ENCODE measurements at regions not wholly inside any gene's neighbourhood (a gene's known extent, or its start where the extent isn't known, plus 50 kb on each side); places are given as distances from the start of the nearest gene placed in this dataset.
"Not testable (repeated sequence)": the region's sequence is repeated elsewhere in the genome, so short reads cannot be mapped to it uniquely, and the experiment has no call there.

GRCh38 chr2:18267501-18267900 lies 293.0 kb downstream of the RDH14 start:
- Histone ChIP-seq H4K20me1 (ENCODE audit: insufficient read depth, low read length) (no peaks in the 10 kb centered on the region), H3K4me1 (ENCODE audit: insufficient read depth, low read length, severe bottlenecking) (no peaks in the 10 kb centered on the region), H3K27ac (ENCODE audit: low read depth, low read length, poor library complexity, severe bottlenecking) (no peak overlapping the region), H3F3A (ENCODE audit: insufficient read depth, low read length) (no peaks in the 10 kb centered on the region), H3K4me2 (ENCODE audit: low read length) (no peak overlapping the region), H2AFZ (ENCODE audit: low read length) (no peak overlapping the region), H3K79me2 (ENCODE audit: insufficient read depth, low read length) (no peaks in the 10 kb centered on the region), H3K27me3 (ENCODE audit: insufficient read depth, low read length) (no peaks in the 10 kb centered on the region), H3K9me3 (ENCODE audit: low read length) (no peaks in the 10 kb centered on the region), H3K9ac (ENCODE audit: low read length) (no peak overlapping the region), H3K36me3 (ENCODE audit: insufficient read depth, low read length) (no peaks in the 10 kb centered on the region), H3K4me3 (ENCODE audit: low read depth, low read length, poor library complexity, severe bottlenecking) (no peak overlapping the region), H3K9me2 (ENCODE audit: low read depth, low read length) (no peaks in the 10 kb centered on the region)
- no peak for TF ChIP-seq EZH2 (IDR thresholded peaks at IDR 0.05; ENCODE audit: borderline replicate concordance, low read length)
- TF ChIP-seq CTCF (IDR thresholded peaks at IDR 0.05; ENCODE audit: low read length) = no peak

- not testable (repeated sequence) for H3K36me3 ChIP-seq (ENCODE audit: insufficient read depth, low read length); H4K20me1 ChIP-seq (ENCODE audit: insufficient read depth, low read length); H3K9me2 ChIP-seq (ENCODE audit: low read depth, low read length); H2AFZ ChIP-seq (ENCODE audit: low read length); H3K79me2 ChIP-seq (ENCODE audit: insufficient read depth, low read length); H3F3A ChIP-seq (ENCODE audit: insufficient read depth, low read length); H3K4me3 ChIP-seq (ENCODE audit: low read depth, low read length, poor library complexity, severe bottlenecking); H3K4me2 ChIP-seq (ENCODE audit: low read length); H3K27ac ChIP-seq (ENCODE audit: low read depth, low read length, poor library complexity, severe bottlenecking); H3K4me1 ChIP-seq (ENCODE audit: insufficient read depth, low read length, severe bottlenecking); H3K27me3 ChIP-seq (ENCODE audit: insufficient read depth, low read length); H3K9me3 ChIP-seq (ENCODE audit: low read length); H3K9ac ChIP-seq (ENCODE audit: low read length)
These were observed 293.8 kb downstream of the RDH14 start for GRCh38 chr2:18266699-18267098.

GRCh38 chr2:18265614-18266586 lies 294.6 kb downstream of the RDH14 start:
- Histone ChIP-seq H3K4me3 (ENCODE audit: low read depth, low read length, poor library complexity, severe bottlenecking) (no peak overlapping the region), H3K27ac (ENCODE audit: low read depth, low read length, poor library complexity, severe bottlenecking) (no peak overlapping the region), H4K20me1 (ENCODE audit: insufficient read depth, low read length) (no peaks in the 10 kb centered on the region), H3K4me1 (ENCODE audit: insufficient read depth, low read length, severe bottlenecking) (no peaks in the 10 kb centered on the region), H3F3A (ENCODE audit: insufficient read depth, low read length) (no peaks in the 10 kb centered on the region), H3K4me2 (ENCODE audit: low read length) (no peak overlapping the region), H3K79me2 (ENCODE audit: insufficient read depth, low read length) (no peaks in the 10 kb centered on the region), H3K36me3 (ENCODE audit: insufficient read depth, low read length) (no peaks in the 10 kb centered on the region), H3K9me2 (ENCODE audit: low read depth, low read length) (no peaks in the 10 kb centered on the region), H2AFZ (ENCODE audit: low read length) (no peak overlapping the region), H3K27me3 (ENCODE audit: insufficient read depth, low read length) (no peaks in the 10 kb centered on the region), H3K9ac (ENCODE audit: low read length) (no peak overlapping the region), H3K9me3 (ENCODE audit: low read length) (no peaks in the 10 kb centered on the region)
- TF ChIP-seq CTCF (IDR thresholded peaks at IDR 0.05; ENCODE audit: low read length) = no peak
- no peak for TF ChIP-seq EZH2 (IDR thresholded peaks at IDR 0.05; ENCODE audit: borderline replicate concordance, low read length)

GRCh38 chr2:18262601-18263000 lies 297.9 kb downstream of the RDH14 start:
- Histone ChIP-seq H3K4me3 (ENCODE audit: low read depth, low read length, poor library complexity, severe bottlenecking) (no peak overlapping the region), H3K27me3 (ENCODE audit: insufficient read depth, low read length) (no peaks in the 10 kb centered on the region), H3K9me3 (ENCODE audit: low read length) (no peaks in the 10 kb centered on the region), H3K4me2 (ENCODE audit: low read length) (no peak overlapping the region), H3K9ac (ENCODE audit: low read length) (no peak overlapping the region), H4K20me1 (ENCODE audit: insufficient read depth, low read length) (no peaks in the 10 kb centered on the region), H3K79me2 (ENCODE audit: insufficient read depth, low read length) (no peaks in the 10 kb centered on the region), H3K36me3 (ENCODE audit: insufficient read depth, low read length) (no peaks in the 10 kb centered on the region), H2AFZ (ENCODE audit: low read length) (no peak overlapping the region), H3F3A (ENCODE audit: insufficient read depth, low read length) (no peaks in the 10 kb centered on the region), H3K4me1 (ENCODE audit: insufficient read depth, low read length, severe bottlenecking) (no peaks in the 10 kb centered on the region), H3K9me2 (ENCODE audit: low read depth, low read length) (no peaks in the 10 kb centered on the region), H3K27ac (ENCODE audit: low read depth, low read length, poor library complexity, severe bottlenecking) (no peak overlapping the region)
- no peak for TF ChIP-seq CTCF (IDR thresholded peaks at IDR 0.05; ENCODE audit: low read length)
- TF ChIP-seq EZH2 (IDR thresholded peaks at IDR 0.05; ENCODE audit: borderline replicate concordance, low read length) = no peak
